GM19463 (cell line): ENCODE measurements at regions not wholly inside any gene's neighbourhood (a gene's known extent, or its start where the extent isn't known, plus 50 kb on each side); places are given as distances from the start of the nearest gene placed in this dataset.
"Not testable (repeated sequence)": the region's sequence is repeated elsewhere in the genome, so short reads cannot be mapped to it uniquely, and the experiment has no call there.

Experiments
- ATAC-seq: cut with Tn5 transposase; IDR thresholded peaks from one replicate; pipeline ENCODE4 v1.9.1; 2021; ENCODE audit warnings: mild to moderate bottlenecking, moderate library complexity; ENCODE audit not compliant: unreplicated experiment

DNA sequence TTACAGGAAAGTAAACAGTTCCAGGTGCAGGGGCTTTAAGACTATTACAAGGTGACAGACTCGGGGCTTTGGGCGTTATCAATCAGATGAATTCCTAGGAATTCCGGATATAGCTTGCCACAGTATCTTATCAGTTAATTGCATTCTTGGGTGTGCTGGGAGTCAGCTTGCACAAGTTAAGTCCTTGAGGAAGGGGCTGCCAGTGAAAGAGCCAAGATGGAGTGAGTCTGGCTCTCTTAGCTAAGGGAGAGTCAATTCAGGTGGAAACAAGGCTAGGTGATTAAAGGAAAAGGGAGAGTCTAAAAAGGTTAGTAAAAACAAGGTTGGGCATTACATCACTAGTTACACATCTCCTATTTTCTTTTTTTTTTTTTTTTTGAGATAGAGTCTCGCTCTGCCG, 199.8 kb upstream of the PRSS16 start:
- ATAC-seq = not testable (repeated sequence)

DNA sequence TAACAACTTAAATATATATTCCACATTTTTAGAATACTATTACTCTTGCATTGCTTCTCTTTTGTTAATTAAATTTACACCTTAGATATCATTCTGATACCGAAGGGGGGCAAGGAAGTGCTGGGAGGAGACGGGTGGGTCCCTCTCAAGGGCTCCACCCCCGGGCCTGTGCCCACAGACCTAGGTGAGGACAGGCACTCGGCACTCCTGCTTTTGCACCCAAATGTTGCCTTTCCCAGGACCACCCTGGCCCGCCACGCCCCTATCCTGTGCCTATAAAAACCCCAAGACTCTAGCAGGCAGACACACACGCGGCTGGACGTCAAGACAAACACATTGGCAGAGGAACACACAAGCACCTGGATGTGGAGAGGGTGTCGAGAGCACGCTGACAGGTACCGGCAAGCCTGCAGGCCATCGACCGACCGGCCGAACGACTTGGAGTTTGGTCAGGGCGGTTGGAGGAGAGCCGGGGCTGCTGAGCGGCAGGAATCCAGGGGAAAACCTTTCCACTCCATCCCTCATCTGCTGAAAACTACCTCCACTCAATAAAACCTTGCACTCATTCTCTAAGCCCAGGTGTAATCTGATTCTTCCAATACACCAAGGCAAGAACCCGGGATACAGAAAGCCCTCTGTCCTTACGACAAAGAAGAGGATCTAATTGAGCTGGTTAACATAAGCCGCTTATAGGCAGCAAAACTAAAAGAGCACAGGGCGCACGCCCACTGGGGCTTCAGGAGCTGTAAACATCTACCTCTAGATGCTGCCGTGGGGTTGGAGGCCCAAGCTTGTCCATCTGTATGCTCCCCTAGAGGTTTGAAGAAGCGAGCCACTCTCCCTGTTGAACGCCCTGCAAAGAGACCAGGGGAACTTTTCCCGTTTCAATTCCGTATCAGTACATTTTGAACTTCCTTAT, 197.4 kb upstream of the PRSS16 start:
- ATAC-seq = no peak

DNA sequence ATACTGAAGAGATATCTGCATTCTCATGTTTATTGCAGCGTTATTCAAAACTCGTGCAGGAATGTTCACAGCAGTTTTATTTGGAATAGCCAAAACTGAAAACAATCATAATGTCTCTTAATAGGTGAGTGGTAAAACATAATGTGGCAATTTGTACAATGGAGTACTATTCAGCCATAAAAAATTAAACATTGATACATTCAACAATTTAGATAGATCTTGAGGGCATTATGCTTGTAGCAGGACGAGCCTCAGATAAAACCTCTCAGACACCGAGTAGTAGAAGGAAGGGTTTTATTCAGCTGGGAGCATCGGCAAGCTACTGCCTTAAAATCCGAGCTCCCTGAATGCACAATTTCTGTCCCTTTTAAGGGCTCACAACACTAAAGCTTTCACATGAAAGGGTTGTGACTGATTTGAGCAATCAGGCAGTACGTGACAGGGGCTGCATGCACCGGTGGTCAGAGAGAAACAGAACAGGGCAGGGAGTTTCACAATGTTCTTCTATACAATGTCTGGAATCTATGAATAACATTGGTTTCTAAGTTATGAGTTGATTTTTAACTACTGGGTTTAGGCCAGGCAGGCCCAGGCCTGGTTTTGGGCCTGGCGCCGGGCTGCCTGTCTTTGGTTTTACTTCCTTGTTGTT, 195.3 kb upstream of the PRSS16 start:
- not testable (repeated sequence) for ATAC-seq

DNA sequence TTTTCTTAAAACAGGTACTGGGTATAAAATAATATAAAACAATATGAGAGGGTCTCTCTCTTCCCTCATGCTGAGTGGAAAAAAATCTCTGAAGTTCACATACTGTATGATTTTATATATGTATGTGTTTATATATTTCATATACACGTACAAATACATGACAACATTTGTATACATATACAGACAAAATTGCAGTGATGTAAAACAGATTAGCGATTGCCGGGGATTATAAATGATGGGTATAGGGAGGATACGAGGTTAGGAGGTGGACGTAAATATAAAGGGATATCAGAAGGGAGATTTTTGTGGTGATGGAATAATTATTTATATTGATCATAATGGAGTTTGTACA, 194.8 kb upstream of the PRSS16 start:
- no peak for ATAC-seq

DNA sequence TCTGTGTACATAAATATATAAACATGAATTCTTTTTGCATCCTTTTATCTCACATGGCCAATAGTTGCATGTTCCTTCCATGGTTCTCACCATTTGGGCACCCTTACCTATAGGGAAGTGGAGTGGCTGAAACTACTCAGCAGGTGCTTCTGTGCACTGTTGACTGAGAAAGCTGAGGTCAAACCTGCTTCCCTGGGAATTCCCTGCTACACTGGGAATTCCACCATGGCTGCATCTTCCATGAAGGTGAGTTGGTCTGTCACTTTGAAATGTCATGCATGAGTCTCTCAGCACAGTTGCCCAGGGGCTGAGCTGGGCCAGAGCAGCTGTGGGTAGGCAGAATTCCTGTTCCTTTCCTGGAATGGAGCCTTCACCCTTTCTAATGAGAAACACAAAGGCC, 193.8 kb upstream of the PRSS16 start:
- ATAC-seq = no peak

DNA sequence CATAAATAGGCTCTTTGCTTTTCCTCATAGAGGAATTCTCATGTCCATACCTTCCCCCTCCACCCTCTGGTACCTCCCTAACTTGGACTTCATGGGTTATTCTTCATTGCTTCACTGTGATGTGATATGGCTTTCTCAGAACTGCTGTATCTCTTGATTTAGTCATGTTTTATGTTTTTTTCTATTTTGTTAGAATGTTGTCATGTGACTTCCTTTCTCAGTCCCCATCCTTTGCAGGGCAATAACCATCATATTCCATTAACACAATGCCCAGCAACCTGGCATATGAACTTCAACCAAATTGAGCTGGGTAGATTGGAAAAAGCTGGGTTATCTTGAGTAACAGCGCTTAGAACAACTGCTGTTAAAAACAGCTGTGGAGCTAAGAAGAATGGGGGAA, 190.9 kb upstream of the PRSS16 start:
- no peak for ATAC-seq

DNA sequence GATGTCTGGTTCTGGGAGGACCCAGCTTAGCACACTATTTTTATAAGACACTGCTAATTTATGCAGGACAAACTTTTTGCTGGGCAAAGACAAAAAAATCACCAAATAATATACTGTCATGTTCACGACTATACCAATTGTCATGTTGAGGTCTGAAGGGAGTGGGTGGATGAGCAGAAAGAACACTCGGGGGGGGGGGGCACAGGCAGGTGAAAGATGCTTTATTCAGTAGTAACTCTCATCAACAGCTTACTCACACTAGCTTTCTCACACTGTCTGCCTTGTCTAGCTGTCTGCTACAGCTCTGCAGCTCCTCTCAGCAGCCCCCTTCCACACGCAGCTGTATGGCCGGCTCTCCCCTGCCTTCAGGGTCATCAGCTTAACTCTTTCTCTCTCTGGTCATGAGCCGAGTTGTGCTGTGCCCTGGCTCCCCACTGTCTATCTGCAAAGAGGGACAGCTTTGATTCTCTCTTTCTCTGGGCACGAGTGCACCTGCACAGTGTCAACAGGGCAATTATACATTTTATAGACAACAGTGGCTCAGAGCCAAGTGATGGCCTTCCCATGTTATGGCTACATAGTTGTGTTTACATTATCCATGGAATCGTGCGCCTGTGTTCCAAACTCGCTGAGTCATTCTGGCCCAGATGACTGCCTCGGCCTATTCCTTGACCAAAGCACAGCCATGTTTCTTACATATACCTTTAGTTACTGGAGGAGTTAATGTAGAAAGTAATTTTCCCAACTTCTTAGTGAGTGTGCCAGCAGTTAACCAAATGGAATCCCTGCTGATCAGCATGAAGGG, 187.7 kb upstream of the PRSS16 start:
- no peak for ATAC-seq

DNA sequence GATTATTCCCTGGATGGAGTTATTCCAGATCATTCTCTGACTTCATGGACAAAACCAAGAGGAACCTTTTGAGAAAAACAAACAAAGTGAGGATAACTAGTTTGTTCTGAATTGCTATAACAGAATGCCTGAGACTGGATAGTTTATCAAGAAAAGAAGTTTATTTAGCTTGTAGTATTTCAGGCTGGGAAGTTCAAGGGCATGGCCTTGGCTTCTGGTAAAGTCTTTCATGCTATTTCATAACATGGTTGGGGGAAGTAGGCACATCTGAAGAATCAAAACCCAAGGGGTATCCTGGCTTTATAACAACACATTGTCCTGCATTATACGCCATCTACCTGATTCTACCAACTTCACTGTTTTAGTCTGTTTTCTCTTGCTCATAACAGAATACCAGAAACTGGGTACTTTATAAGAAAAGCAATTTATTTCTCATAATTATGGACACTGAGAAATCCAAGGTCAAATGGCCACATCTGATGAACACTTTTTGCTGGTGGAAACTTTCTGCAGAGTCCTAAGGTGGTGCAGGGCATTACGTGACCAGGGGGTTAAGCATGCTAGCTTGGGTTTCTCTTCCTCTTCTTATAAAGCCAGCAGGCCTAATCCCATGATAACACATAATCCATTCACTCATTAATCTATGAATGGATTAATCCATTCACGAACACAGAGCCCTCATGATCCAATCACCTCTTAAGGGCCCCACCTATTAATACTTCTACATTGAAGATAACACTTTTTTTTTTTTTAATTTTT, 186.1 kb upstream of the PRSS16 start:
- no peak for ATAC-seq

DNA sequence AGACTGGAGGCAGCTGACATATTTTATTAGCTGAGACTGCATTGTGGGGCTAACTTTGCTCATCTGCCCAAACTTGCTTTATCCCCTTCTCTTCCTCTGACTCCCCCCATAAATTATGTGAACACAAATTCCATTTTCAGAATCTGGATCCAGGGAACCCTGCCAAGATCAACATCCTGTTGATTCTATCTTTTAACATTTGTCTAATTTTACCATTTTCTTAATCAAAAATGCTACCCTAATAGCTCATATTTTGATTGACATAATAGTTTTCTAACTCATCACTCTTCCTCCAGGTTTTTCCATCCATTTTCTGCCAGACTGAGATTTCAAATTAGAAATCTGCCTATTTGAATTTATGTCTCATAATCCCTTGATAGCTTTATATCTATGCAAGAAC, 184.7 kb upstream of the PRSS16 start:
- ATAC-seq = no peak

DNA sequence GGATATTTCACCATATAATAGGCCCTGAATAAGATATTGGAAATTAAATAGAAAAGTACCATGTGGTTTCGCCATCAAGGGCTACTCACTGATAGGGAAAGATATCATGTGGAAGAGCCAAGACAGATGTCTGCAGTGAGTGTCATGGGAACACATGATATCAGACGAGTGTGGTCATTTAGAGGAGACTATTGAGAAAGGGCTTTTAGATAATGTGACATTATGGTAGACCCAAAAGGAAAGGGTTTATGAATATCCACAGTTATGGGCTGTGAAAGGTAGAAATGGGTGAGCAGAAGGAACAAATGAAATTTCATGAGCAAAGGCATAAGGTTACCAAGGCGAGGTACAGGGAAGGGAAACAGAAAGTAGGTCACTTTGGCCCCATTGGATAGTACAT, 182.3 kb upstream of the PRSS16 start:
- no peak for ATAC-seq

DNA sequence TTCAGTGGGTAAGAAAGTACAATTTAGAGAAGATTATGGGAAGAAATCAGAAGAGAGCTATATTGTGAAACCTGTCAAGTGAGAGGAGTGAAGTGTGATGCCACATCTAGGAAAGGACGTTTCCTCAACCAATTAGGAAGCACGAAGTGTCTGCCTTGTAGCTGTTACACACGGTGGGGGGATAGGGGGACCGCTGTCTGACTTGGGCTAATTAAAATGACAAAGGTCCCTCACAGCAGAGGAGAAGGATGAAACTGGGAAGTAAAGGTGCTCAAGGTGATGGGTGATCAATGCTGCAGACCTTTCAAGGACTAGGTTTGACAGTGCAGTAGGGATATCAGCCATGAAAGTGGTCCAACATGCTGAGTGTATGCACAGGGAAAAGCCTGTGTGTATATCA, 181.1 kb upstream of the PRSS16 start:
- ATAC-seq = no peak

DNA sequence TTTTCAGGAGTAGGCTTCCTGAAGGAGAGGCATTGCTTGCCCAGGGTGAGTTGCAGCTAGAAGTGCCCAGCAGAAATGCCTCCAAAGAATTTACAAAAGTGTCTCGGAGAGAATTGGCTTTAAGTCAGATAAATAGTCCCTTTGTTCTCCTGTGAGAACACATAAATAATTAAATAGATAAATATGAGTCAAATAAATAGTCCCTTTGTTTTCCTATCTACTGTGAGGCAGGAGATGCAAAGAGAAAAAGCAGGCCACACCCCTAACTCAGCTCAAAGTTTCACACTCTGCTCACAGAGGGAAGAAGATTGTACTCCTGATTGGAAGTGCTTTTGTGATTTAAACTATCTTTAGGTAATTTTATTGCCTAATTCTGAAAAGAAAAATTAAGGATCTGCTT, 180.7 kb upstream of the PRSS16 start:
- no peak for ATAC-seq

DNA sequence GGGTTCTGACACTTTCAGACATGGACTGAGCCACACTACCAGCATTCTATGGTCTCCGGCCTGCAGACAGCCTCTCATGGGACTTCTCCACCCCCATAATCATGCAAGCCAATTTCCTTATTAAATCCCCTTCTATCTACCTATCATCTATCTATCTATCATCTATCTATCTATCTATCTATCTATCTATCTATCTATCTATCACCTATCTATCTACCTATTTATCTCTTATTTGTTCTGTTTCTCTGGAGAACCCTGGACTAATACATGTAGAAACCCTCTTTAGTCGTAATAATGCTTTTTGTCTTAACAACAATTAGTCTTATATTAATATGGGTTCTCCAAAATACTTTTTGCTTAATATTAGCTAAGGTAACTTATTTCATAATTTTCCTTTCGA, 174.1 kb upstream of the PRSS16 start:
- no peak for ATAC-seq

DNA sequence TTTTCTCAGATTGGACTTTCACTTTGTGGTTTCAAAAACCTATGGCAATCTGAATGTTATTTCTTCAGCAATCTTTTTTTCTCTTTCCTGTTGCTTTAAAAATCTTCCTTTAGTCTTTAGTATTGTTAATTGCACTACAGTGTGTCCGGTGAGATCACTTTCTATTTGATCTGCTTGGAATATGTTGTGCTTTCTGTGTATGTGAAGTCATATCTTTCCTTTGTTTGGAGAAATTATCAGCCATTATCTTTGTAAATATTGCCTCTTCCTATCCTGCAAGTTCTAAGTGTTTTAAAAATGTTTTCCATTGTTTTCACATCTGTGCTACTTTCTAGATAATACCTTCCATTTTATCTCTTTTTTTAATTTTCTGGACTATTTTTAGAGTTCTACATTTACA, 171.4 kb upstream of the PRSS16 start:
- no peak for ATAC-seq

DNA sequence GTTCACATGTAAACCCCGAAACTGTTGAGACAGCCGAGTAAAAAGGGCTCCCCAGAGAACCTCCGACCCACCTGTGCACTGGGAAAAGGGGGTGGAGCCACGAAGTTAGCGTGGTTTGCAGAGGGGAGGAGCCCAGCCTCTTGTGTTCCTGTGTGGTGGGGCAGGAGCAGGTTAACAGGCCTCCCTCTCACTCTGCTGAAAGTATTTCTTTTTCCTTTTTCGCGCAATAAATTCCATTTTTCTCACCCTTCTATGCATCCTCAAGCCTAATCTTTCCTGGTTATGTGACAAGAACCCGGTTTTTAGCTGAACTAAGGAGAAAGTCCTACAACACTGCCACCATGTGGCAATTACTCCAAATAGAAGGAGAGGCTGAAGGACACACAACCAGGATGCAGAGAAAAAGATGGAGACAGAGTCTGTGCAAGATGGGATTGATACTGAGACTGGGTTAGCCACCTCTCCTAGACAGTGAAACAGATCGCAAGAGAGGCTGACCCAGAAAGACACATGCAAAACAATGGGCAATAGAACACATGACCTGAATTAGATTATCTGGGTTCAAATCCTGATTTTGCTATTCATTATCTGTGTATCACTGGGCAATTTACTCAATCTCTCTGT, 168.7 kb upstream of the PRSS16 start:
- peak; percentile 85 for ATAC-seq

DNA sequence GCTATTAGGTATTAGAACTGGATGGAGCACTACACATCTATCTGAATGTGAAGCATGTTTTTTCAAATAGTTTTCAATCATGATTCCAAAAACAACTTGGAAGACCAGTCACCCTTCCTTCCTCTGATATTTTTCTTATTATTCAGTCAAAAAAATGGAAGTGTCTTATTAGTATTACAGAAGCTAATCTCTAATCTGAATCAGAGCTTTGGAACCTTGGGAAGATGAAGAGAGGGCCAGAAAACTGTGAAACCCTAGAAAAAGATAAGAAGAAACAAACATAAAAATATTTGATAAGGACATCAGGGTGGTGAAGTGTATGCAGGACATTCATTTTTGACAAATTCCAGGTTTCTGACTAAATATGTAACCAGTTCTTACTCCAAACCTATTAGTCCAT, 166.3 kb upstream of the PRSS16 start:
- no peak for ATAC-seq

DNA sequence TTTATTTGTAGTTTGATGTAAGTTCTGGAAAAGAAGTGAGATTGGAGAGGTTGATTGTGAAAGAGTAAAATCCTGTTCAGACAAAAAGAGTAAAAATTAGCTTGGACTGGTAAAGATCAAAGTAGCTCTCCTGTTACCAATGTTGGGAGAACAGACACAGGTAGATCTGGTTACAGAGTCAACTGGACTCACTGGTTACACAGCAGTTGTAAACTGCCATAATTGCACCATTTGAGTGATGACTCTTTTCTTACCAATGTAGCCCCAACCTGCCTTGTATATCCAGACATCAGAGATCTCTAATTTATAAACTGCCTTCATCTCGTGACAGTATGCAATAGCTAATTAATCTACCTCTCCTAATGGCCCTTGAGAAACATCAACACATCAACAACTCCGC, 165.6 kb upstream of the PRSS16 start:
- no peak for ATAC-seq

DNA sequence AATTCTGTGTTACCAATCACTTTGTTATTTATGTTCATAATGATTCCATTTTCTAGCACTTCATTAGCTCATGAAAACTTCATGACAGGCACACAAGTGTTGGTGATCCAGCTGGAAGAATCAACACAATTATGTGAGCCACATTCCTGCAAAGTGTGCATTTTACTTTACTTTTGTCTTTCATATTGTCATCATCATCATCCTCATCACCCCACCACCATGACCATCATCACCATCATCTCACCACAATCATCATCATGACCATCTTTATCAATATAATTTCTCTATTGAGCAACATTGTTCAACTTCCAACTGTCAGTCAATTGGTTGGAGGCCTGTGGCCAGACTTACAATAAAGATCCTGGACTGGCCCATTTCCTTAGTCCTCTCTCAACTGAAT, 159.4 kb upstream of the PRSS16 start:
- ATAC-seq = no peak

DNA sequence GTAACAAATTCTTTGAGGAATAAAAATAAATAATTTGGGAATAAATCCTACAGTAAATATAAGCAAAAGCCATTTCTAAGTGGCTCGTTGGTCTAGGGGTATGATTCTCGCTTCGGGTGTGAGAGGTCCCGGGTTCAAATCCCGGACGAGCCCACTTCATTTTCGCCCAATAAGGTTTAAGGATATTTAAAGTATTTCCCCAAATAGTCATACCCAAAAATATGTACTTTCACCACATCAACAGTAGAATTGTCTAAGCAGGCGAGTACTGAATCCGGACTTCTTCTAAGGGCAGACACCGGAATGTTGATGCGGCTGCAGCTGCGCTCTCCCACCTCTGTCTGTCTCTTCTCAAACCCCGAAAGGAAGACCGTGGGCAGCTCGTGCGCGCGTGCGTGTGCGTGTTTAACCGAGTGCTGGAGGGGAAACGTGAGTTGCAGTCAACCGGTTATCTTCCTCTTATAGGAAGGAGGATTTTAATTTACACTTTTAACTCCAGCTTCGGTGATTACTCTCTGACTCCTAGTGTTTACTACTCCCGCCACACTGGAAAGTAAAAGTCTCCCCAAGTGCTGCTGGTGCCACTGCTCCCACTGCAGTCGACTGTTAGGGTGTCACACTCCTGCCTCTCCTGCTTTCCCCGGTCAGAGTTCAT, 155.7 kb upstream of the PRSS16 start:
- ATAC-seq = peak; percentile 89

DNA sequence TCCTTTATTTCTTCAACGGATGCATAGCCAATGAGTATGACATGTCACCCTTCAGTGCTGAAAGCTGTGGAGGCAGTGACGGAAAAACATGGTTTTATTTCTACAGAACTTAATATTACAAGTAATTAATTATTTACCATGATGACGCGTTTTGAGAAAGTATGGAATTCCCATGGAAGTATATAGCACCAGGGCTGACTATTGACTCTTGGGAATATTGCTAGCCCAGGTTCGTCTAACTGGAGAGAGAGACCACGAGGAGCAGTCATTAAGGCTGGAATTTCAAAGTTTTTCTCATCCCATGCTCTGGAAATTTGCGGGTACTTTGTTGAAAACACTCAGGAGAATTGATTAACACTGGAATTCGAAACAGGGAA, 155.2 kb upstream of the PRSS16 start:
- ATAC-seq = no peak
